ENCODE measurements at regions not wholly inside any gene's neighbourhood (a gene's known extent, or its start where the extent isn't known, plus 50 kb on each side); places are given as distances from the start of the nearest gene placed in this dataset.

DNA sequence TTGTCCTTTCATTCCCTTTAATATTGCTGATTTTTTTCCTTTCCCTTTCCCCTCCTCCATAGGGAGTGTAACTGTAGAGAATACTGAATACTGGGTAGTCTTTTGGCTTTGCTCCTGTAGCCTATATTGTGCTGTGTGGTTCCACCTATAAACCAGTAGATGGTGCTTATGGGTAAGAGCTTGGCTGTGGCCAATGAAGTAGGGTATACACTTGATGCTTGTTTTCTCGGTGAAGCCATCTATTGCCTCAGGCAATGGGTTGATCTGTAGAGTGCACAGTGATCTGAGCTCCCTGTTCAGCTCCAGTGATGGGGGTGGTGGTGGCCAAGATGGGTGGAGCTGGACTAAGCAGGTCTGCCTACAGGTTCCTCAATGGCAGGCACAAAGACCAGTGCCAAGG is 203.3 kb upstream of the IMPG1 start:
- no peak for DNase-seq
- no peaks in the 10 kb centered on the region for H3K4me1 ChIP-seq
- no peaks in the 10 kb centered on the region for H3K27me3 ChIP-seq (ENCODE audit: low read depth)
- no peak overlapping the region for H3K27ac ChIP-seq (replicated peaks)
- H3K9me3 ChIP-seq (replicated peaks): peaks cover 89% of the 10 kb centered on the region
- no peak overlapping the region for H3K4me3 ChIP-seq
- intact Hi-C loops (cut with micrococcal nuclease): no loop called here
- H3K36me3 ChIP-seq: no peaks in the 10 kb centered on the region
- TF ChIP-seq, protein P1, sequence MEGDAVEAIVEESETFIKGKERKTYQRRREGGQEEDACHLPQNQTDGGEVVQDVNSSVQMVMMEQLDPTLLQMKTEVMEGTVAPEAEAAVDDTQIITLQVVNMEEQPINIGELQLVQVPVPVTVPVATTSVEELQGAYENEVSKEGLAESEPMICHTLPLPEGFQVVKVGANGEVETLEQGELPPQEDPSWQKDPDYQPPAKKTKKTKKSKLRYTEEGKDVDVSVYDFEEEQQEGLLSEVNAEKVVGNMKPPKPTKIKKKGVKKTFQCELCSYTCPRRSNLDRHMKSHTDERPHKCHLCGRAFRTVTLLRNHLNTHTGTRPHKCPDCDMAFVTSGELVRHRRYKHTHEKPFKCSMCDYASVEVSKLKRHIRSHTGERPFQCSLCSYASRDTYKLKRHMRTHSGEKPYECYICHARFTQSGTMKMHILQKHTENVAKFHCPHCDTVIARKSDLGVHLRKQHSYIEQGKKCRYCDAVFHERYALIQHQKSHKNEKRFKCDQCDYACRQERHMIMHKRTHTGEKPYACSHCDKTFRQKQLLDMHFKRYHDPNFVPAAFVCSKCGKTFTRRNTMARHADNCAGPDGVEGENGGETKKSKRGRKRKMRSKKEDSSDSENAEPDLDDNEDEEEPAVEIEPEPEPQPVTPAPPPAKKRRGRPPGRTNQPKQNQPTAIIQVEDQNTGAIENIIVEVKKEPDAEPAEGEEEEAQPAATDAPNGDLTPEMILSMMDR (IDR thresholded peaks at IDR 0.05; ENCODE audit: borderline replicate concordance): no peak

DNA sequence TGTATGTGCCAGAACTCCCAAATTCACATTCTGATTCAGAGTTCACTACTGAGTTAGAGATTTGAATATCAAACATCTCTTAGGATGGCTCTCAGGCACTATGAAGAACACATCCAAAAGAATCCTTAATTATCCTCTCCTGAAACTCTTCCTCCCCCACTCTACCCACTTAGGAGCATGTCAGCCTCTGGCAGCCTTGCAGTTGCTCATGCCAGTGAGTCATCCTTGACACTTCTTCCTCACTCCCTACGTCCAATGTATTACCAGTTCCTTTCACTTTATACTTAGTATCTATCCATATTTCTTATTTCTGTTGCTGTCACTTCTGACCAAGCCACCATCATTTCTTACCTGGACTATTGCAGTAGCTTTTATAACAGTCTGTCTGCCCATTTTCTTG is 192.0 kb upstream of the IMPG1 start:
- TF ChIP-seq, protein P1 (IDR thresholded peaks at IDR 0.05; ENCODE audit: borderline replicate concordance): no peak
- no peak overlapping the region for H3K4me3 ChIP-seq
- intact Hi-C loops (cut with micrococcal nuclease): no loop called here
- H3K27me3 ChIP-seq (ENCODE audit: low read depth): no peaks in the 10 kb centered on the region
- no peak for DNase-seq
- no peaks in the 10 kb centered on the region for H3K36me3 ChIP-seq
- peaks cover 41% of the 10 kb centered on the region for H3K9me3 ChIP-seq (replicated peaks)
- H3K27ac ChIP-seq (replicated peaks): no peak overlapping the region
- H3K4me1 ChIP-seq: no peaks in the 10 kb centered on the region

DNA sequence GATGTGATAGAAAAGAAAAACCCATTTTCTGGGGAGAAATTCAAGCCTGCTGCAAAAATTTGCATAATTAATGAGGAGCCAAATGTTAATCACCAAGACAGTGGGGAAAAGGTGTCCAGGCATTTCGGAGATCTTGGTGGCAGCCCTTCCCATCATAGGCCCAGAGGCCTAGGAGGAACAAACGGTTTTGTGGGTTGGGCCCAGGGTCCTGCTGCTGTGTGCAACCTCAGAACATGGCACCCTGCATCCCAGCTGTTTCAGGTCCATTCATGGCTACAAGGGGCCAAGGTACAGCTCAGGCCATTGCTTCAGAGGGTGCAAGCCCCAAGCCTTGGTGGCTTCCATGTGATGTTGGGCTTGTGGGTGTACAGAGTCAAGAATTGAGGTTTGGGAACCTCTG is 189.8 kb upstream of the IMPG1 start:
- Histone ChIP-seq H3K4me3 (no peak overlapping the region), H3K36me3 (no peaks in the 10 kb centered on the region), H3K9me3 (replicated peaks) (peaks cover 40% of the 10 kb centered on the region), H3K27ac (replicated peaks) (no peak overlapping the region), H3K27me3 (ENCODE audit: low read depth) (no peaks in the 10 kb centered on the region), H3K4me1 (no peaks in the 10 kb centered on the region)
- TF ChIP-seq, protein P1 (IDR thresholded peaks at IDR 0.05; ENCODE audit: borderline replicate concordance): no peak
- intact Hi-C loops (cut with micrococcal nuclease): no loop called here
- DNase-seq: no peak

DNA sequence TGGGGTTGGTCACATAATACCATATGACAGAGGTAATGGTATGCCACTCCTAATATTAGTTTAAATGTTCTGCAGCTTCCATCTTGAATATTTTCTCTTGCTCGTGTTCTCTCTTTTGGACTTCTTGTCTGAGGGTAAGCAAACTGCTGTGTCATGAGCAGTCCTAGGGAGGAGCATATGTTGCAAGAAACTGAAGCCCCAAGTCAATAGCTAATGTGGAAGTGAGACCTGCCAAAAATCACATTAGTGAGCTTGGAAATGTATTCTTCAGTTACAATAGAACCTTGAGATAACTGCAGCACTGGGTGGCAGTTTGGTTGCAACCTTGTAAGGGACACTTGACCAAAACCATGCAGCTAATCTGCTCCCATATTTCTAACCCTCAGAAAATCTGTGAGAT is 178.2 kb upstream of the IMPG1 start:
- H3K36me3 ChIP-seq: no peaks in the 10 kb centered on the region
- H3K9me3 ChIP-seq (replicated peaks): peaks cover 8% of the 10 kb centered on the region
- H3K4me1 ChIP-seq: no peaks in the 10 kb centered on the region
- TF ChIP-seq, protein P1 (IDR thresholded peaks at IDR 0.05; ENCODE audit: borderline replicate concordance): no peak
- no peak overlapping the region for H3K27ac ChIP-seq (replicated peaks)
- DNase-seq: no peak
- no peak overlapping the region for H3K4me3 ChIP-seq
- intact Hi-C loops (cut with micrococcal nuclease): no loop called here
- no peaks in the 10 kb centered on the region for H3K27me3 ChIP-seq (ENCODE audit: low read depth)

DNA sequence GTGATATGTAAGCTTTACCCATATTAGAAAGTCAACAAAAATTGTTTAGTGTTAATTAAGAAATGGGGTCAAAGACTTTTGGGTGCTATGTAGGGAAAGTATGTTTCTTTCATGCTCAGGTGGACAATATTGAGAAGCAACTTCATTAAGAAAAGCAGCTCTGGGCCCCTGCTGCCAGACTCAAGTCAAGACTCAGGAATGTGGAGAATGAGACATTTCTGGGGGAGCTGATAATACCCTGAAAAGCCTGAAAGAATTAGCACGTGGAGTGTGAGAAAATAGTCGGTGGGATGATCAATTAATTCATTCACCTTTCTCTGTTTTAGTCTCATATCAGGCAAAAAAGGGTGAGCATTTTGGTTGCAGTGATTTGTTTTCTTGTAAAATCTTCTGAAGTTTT is 175.1 kb upstream of the IMPG1 start:
- intact Hi-C loops (cut with micrococcal nuclease): no loop called here
- H3K4me1 ChIP-seq: no peaks in the 10 kb centered on the region
- no peaks in the 10 kb centered on the region for H3K9me3 ChIP-seq (replicated peaks)
- DNase-seq: no peak
- no peak overlapping the region for H3K4me3 ChIP-seq
- no peak overlapping the region for H3K27ac ChIP-seq (replicated peaks)
- H3K27me3 ChIP-seq (ENCODE audit: low read depth): no peaks in the 10 kb centered on the region
- no peaks in the 10 kb centered on the region for H3K36me3 ChIP-seq
- TF ChIP-seq, protein P1 (IDR thresholded peaks at IDR 0.05; ENCODE audit: borderline replicate concordance): no peak

DNA sequence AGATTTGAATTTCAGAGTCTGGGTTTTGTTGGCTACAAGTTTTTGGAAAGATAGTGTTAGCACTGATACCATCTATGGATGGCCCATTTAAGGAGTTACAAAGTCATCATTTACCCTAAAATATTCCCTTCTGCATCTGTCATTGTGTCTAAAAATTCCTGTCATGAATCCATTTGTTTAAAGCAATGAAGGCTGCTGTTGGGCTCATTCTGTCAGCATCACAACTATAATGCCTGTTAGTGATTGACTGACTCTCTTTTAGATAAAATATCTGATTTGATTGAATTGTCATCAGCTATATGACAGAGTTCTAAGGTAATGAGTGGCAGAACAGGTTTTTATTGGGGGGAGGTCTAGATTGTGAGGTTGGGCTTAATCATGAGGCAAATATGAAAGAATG is 167.6 kb upstream of the IMPG1 start:
- H3K4me3 ChIP-seq: no peak overlapping the region
- peaks cover 34% of the 10 kb centered on the region for H3K9me3 ChIP-seq (replicated peaks)
- no peak for DNase-seq
- intact Hi-C loops (cut with micrococcal nuclease): no loop called here
- H3K4me1 ChIP-seq: no peaks in the 10 kb centered on the region
- TF ChIP-seq, protein P1 (IDR thresholded peaks at IDR 0.05; ENCODE audit: borderline replicate concordance): no peak
- no peaks in the 10 kb centered on the region for H3K27me3 ChIP-seq (ENCODE audit: low read depth)
- no peak overlapping the region for H3K27ac ChIP-seq (replicated peaks)
- no peaks in the 10 kb centered on the region for H3K36me3 ChIP-seq

Data from left ventricle myocardium inferior (tissue), 1 donor.